ENCODE measurements at regions not wholly inside any gene's neighbourhood (a gene's known extent, or its start where the extent isn't known, plus 50 kb on each side); places are given as distances from the start of the nearest gene placed in this dataset.

- TF ChIP-seq EZH2phosphoT487 (IDR thresholded peaks at IDR 0.05; ENCODE audit: insufficient read depth, low read depth): no peak
- no peak for TF ChIP-seq EZH2 (IDR thresholded peaks at IDR 0.05; ENCODE audit: insufficient read depth, poor library complexity, severe bottlenecking)
Measured at GRCh38 chr2:43117521-43118143, 108.8 kb downstream of the ZFP36L2 start.
